ENCODE measurements at regions not wholly inside any gene's neighbourhood (a gene's known extent, or its start where the extent isn't known, plus 50 kb on each side); places are given as distances from the start of the nearest gene placed in this dataset.
"Not testable (repeated sequence)": the region's sequence is repeated elsewhere in the genome, so short reads cannot be mapped to it uniquely, and the experiment has no call there.

GRCh38 chr14:25303934-25304333 lies 254.0 kb upstream of the STXBP6 start:
- no peak for DNase-seq

GRCh38 chr14:25298238-25298637 lies 248.3 kb upstream of the STXBP6 start:
- no peak for DNase-seq

DNA sequence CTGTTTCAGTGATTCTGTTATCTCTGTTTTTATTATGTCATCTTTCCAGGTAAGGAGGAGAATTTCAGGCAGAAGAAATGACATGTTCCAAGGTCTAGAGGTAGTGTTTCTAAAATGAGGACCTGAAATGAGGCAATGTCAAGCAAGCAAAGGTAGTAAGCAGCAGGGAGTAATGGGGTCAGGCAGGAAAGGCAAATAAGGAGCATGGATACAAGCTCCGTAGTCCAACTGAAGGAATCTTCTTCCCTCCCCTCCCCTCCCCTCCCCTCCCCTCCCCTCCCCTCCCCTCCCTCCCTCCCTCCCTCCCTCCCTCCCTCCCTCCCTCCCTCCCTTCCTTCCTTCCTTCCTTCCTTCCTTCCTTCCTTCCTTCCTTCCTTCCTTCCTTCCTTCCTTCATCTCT lies 240.2 kb upstream of the STXBP6 start:
- DNase-seq: not testable (repeated sequence)

- no peak for DNase-seq
These were observed 224.6 kb upstream of the STXBP6 start for GRCh38 chr14:25274529-25274928.

- no peak for DNase-seq
These were observed 217.2 kb upstream of the STXBP6 start for GRCh38 chr14:25267186-25267585.

DNA sequence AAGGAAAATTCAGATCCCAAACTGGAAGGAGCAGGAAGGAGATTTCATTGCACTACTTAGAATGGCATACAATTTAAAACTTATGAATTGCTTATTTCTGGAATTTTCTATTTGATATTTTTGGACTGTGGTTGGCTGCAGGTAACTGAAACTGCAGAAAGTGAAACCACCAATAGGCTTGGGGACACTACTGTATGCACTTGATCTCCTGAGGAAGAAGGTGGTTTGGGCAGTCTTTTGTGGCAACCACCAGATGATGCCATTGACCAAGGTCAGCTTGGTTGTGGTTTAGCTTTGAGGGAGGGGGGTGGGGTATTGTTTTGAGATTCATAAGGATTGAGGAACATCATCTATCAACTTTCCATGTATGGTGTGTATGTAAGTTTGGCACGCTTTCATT lies 209.5 kb upstream of the STXBP6 start:
- DNase-seq: no peak

DNA sequence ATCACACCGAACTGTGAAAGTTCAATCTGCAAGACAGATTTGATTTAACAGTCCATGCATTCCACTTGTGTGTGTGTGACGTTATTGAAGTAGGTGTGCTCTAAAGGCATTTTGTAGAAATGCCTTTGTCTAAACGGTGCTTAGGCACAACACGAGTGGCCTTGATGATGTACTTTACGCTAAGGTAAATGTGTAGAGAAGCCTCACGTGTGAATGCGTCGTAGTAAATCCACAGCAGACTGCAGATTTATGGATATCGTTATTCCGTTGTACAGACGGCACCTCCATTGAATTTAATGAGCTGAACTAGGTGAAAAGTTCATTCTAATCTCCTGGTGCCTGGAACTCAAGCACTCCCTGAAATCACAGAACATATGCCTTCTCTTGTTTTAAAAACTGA lies 202.8 kb upstream of the STXBP6 start:
- no peak for DNase-seq

DNA sequence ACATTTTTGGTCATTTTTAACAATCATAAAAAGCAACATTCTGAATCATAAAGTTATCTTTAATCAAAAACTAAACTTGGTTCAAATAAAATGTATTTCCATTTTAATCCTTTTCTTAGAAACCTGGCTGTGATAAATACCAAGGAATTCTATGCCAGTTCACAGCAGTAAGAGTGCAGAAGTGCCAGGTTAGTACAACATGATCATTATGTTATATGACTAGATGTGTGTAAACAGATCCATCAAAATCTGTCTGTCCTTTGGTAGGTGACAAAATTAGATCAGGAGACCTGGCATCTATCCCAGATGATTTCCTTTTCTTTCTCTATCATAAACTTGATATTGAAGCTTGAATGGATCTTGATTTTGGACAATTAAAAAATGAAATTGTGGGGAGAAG lies 200.6 kb upstream of the STXBP6 start:
- DNase-seq: no peak

GRCh38 chr14:25247609-25248008 lies 197.7 kb upstream of the STXBP6 start:
- DNase-seq: no peak

GRCh38 chr14:25246751-25247150 lies 196.8 kb upstream of the STXBP6 start:
- no peak for DNase-seq

DNA sequence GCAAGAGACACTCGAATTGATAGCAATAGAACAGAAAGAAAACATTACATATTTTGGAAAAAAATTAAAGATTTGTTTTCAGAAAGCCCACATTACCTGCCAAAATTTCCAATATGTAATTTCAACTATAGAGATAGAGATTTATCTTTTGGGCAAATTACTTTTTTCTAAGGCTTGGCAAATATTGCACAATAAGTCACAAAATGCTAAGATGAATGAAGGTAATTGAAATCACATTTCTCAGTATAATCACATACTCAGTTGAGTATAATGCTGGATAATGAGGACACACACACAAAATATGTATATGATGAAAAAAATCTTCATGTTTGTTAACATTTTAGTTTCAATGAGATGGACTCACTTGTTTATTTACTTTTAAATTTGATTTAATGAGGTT lies 189.2 kb upstream of the STXBP6 start:
- no peak for DNase-seq

- peak; percentile 15 for DNase-seq
These were observed 187.9 kb upstream of the STXBP6 start for GRCh38 chr14:25237845-25238244.

GRCh38 chr14:25233613-25234012 lies 183.7 kb upstream of the STXBP6 start:
- no peak for DNase-seq

DNA sequence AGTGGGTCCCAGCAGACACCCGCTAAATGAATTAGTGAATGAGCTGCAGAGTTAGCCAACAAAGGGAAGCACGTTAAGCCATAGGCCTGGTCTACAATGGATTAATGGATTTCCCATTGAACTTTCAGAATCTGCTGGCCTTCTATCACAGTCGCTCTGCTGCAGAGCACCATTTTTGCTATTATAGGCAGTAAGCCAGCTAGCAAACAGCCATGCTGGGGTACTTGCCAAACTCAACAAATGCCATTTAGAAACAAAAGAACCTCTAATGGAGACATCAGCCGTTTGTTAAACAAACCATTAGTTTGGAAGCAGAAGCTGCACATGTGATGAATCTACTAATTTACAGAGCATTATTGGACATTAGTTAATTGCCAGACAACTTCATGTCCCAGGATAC lies 181.1 kb upstream of the STXBP6 start:
- peak; percentile 27 for DNase-seq

GRCh38 chr14:25226214-25226613 lies 176.3 kb upstream of the STXBP6 start:
- no peak for DNase-seq

- DNase-seq: no peak
These were observed 172.3 kb upstream of the STXBP6 start for GRCh38 chr14:25222256-25222655.

DNA sequence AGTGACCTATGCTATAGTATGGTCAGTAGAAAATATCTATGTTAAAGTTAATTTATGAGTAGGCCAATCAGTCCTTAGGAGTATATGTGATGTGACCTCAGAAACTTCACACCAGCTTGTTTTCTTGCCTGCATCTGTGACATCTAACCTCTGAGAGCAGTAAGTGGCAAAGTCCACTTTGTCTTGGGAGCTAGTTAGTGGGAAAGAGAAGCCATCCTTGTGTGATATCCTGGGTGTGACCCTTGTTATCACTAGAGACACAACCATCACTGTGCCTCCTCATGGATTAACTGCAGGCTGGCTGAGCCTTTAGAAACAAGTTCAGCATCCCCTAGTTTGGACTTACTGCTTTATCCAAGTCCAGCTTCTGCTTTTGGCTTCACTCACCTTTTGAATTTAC lies 170.6 kb upstream of the STXBP6 start:
- no peak for DNase-seq

DNA sequence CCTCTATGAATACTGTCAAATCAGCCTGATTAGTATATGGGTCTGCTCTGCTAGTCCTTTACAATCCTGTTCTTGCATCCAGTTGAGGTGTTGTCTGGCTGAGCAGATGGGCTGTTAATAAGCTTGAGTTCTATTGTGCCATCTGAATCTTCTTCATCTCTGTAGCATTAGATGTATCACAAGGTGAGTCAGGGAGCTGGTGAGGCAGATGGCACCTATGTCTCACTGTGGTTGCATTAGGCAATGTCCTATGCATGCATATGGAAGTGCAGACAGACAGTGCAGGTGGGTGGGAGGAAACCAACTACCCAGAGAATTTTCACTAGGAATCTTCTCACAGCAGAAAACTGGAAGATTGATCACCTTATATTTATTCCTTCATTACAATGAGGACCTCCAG lies 165.7 kb upstream of the STXBP6 start:
- DNase-seq: no peak

DNA sequence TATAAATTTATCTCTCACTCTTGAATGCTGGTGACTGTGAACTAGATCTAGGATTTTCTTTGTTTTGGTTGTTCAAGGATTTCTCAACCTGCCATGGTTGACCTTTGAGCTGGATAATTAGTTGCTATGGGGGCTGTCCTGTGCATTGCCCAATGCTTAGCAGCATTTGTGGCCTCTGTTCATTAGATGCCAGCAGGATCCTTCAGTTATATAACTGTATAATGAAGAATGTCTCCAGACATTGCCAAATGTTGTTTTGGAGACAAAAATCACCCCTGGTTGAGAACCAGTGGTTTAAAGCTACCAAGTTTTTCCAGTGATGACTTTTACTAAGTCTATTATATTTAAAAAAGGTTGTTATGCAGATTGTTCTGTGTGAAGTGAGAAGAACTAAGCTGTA lies 147.9 kb upstream of the STXBP6 start:
- DNase-seq: no peak

- no peak for DNase-seq
These were observed 130.3 kb upstream of the STXBP6 start for GRCh38 chr14:25180221-25180620.

- DNase-seq: no peak
These were observed 128.3 kb upstream of the STXBP6 start for GRCh38 chr14:25178255-25178654.

GRCh38 chr14:25150934-25151790 lies 101.2 kb upstream of the STXBP6 start:
- peak; percentile 60 for DNase-seq

- no peak for DNase-seq
These were observed 100.5 kb upstream of the STXBP6 start for GRCh38 chr14:25150401-25150800.

- no peak for DNase-seq
These were observed 90.5 kb upstream of the STXBP6 start for GRCh38 chr14:25140411-25140810.

GRCh38 chr14:25136811-25137210 lies 86.9 kb upstream of the STXBP6 start:
- DNase-seq: no peak

All from NCI-H748 treated with DMSO at 0.1 percent for 48 hours (cell line).